GM12878 (cell line): ENCODE measurements at regions not wholly inside any gene's neighbourhood (a gene's known extent, or its start where the extent isn't known, plus 50 kb on each side); places are given as distances from the start of the nearest gene placed in this dataset.

ENCODE experiments used
- ATAC-seq: fragments of 200-7000 bp; cut with Tn5 transposase; 3 replicates; pipeline ENCODE4 v1.9.1; 2020; ENCODE audit warnings: mild to moderate bottlenecking, moderate library complexity
- BruUV-seq: library from RNA; stranded (reverse); fragments of 400-500 nt; replicated peaks from 2 replicates; lab custom pipeline; 2021; lab: Mats Ljungman, UMichigan
- CTCF ChIA-PET: fragments of 300-600 bp; sonication (Branson Sonifier 250); formaldehyde crosslinking; extraction: SDS; loops from one replicate; lab custom pipeline; 2021; ENCODE audit warnings: inconsistent platforms; lab: Yijun Ruan, JAX
- POLR2A ChIA-PET: fragments of 350-600 bp; formaldehyde crosslinking; extraction: SDS; loops from one replicate; lab custom pipeline; 2021; ENCODE audit warnings: inconsistent platforms; lab: Charles Lee
- RAD21 ChIA-PET: fragments of 300-600 bp; sonication (Branson Sonifier 250); formaldehyde crosslinking; loops from one replicate; lab custom pipeline; 2023; ENCODE audit warnings: antibody characterized with exemption; ENCODE audit not compliant: unreplicated experiment; lab: Charles Lee
- SMC1A ChIA-PET: fragments of 300-600 bp; sonication (Branson Sonifier 250); formaldehyde crosslinking; loops from one replicate; lab custom pipeline; 2023; ENCODE audit not compliant: unreplicated experiment, uncharacterized antibody; lab: Charles Lee
- DNase-seq: peaks from one replicate; pipeline ENCODE4 v3.0.0-alpha.2; 2011; ENCODE audit warnings: low read depth, low spot score
- FAIRE-seq: peaks from 3 replicates; lab custom pipeline; 2011; peaks lifted over from hg19 to GRCh38; lab: Jason Lieb, UNC
- H2AFZ ChIP-seq: 2 replicates; pipeline ENCODE4 v1.6.0; 2011; ENCODE audit warnings: low read depth, low read length, control low read depth; ENCODE audit not compliant: control insufficient read depth
- H3K27ac ChIP-seq: 2 replicates; pipeline ENCODE4 v1.5.1; 2011; ENCODE audit warnings: control low read depth; ENCODE audit not compliant: control insufficient read depth, insufficient read depth
- H3K27me3 ChIP-seq, 2 experiments: replicated peaks in 1 of 2; 2 replicates each; pipeline versions ENCODE4 v1.6.0 to v1.6.1; 2011; ENCODE audit warnings: low read length in 1 of 2; ENCODE audit not compliant: control insufficient read depth in 2 of 2, insufficient read depth in 2 of 2
- H3K36me3 ChIP-seq, 2 experiments: 2 replicates each; pipeline ENCODE4 v1.5.1; 2011; ENCODE audit warnings: low read length in 1 of 2; ENCODE audit not compliant: control insufficient read depth in 2 of 2, insufficient read depth in 2 of 2
- H3K4me1 ChIP-seq: 2 replicates; pipeline ENCODE4 v1.6.1; 2011; ENCODE audit warnings: mild to moderate bottlenecking, low read length, moderate library complexity, mixed read lengths; ENCODE audit not compliant: control insufficient read depth, insufficient read depth
- H3K4me2 ChIP-seq: 2 replicates; pipeline ENCODE4 v1.6.0; 2011; ENCODE audit warnings: control low read depth; ENCODE audit not compliant: control insufficient read depth, insufficient read depth
- H3K4me3 ChIP-seq: fragments of 200-600 bp; sonication (generic); 2 replicates; pipeline ENCODE4 v1.5.1; 2016
- H3K79me2 ChIP-seq: 2 replicates; pipeline ENCODE4 v1.6.0; 2011; ENCODE audit warnings: low read length; ENCODE audit not compliant: control insufficient read depth, insufficient read depth
- H3K9ac ChIP-seq: 2 replicates; pipeline ENCODE4 v1.8.0; 2011; ENCODE audit warnings: low read length, control low read depth, mixed read lengths; ENCODE audit not compliant: control insufficient read depth, insufficient read depth
- H3K9me3 ChIP-seq: replicated peaks from 3 replicates; pipeline ENCODE4 v1.5.1; 2011; ENCODE audit warnings: mild to moderate bottlenecking, low read length; ENCODE audit not compliant: control insufficient read depth, insufficient read depth
- H4K20me1 ChIP-seq: 2 replicates; pipeline ENCODE4 v1.6.0; 2011; ENCODE audit not compliant: control insufficient read depth, insufficient read depth
- BCL11A ChIP-seq: IDR thresholded peaks from 2 replicates; pipeline ENCODE4 v1.6.1; 2011; ENCODE audit warnings: low read depth, low read length
- BMI1 ChIP-seq: fragments of 450-650 bp; IDR thresholded peaks from 2 replicates; pipeline ENCODE4 v1.6.1; 2016; ENCODE audit warnings: mild to moderate bottlenecking, moderate library complexity, borderline replicate concordance
- BRCA1 ChIP-seq: IDR thresholded peaks from 2 replicates; pipeline ENCODE4 v1.6.1; 2011; ENCODE audit warnings: low read depth, low read length, improper control_type of control experiment
- CBX5 ChIP-seq: sonication (generic); IDR thresholded peaks from 2 replicates; pipeline ENCODE4 v1.6.1; 2016; ENCODE audit warnings: low read depth, moderate library complexity, mild to moderate bottlenecking, inconsistent platforms
- CREB1 ChIP-seq: IDR thresholded peaks from 2 replicates; pipeline ENCODE4 v1.6.1; 2012; ENCODE audit warnings: low read depth, mild to moderate bottlenecking, inconsistent platforms
- FOXM1 ChIP-seq: IDR thresholded peaks from 2 replicates; pipeline ENCODE4 v1.6.1; 2012; ENCODE audit warnings: low read depth, mild to moderate bottlenecking, inconsistent platforms, low read length, moderate library complexity
- IKZF2 ChIP-seq, 2 experiments: fragments of 450-650 bp; IDR thresholded peaks; 2 replicates each; pipeline ENCODE4 v1.6.1; 2017; ENCODE audit warnings: mild to moderate bottlenecking in 2 of 2, moderate library complexity in 2 of 2
- MEF2B ChIP-seq: fragments of 450-650 bp; IDR thresholded peaks from 2 replicates; pipeline ENCODE4 v1.6.1; 2018; ENCODE audit warnings: mild to moderate bottlenecking, moderate library complexity; ENCODE audit not compliant: partially characterized antibody, poor library complexity, severe bottlenecking
- MLLT1 ChIP-seq: fragments of 450-650 bp; IDR thresholded peaks from 2 replicates; pipeline ENCODE4 v1.6.1; 2016; ENCODE audit warnings: mild to moderate bottlenecking
- PAX8 ChIP-seq: fragments of 450-650 bp; IDR thresholded peaks from 2 replicates; pipeline ENCODE4 v1.6.1; 2017; ENCODE audit warnings: mild to moderate bottlenecking, moderate library complexity
- PKNOX1 ChIP-seq: fragments of 450-650 bp; IDR thresholded peaks from 2 replicates; pipeline ENCODE4 v1.6.1; 2016; ENCODE audit warnings: mild to moderate bottlenecking
- SMC3 ChIP-seq: IDR thresholded peaks from 2 replicates; pipeline ENCODE4 v1.6.1; 2011; ENCODE audit warnings: low read length, improper control_type of control experiment, borderline replicate concordance
- TCF12 ChIP-seq: IDR thresholded peaks from 2 replicates; pipeline ENCODE4 v1.6.1; 2011; ENCODE audit warnings: low read depth, mild to moderate bottlenecking, low read length
- ZNF687 ChIP-seq: fragments of 450-650 bp; IDR thresholded peaks from 2 replicates; pipeline ENCODE4 v1.6.1; 2017; ENCODE audit warnings: mild to moderate bottlenecking, moderate library complexity
- WGBS: methylation state at CpG from one replicate; pipeline ENCODE4 v1.1.6; 2016; ENCODE audit warnings: low lambda C conversion rate; ENCODE audit not compliant: insufficient replicate concordance, insufficient coverage; ENCODE audit errors: missing lambda C conversion rate; 5-methylcytosine and 5-hydroxymethylcytosine counted together
- in situ Hi-C: fragments of 300-500 bp; cut with MboI; formaldehyde crosslinking; loops from 9 replicates; pipeline ENCODE4 v1.14.3; 2018; ENCODE audit warnings: mixed read lengths
- intact Hi-C: fragments of 100-400 bp; cut with micrococcal nuclease; formaldehyde crosslinking; loops from one replicate; pipeline ENCODE4 v1.14.2; 2022; ENCODE audit not compliant: unreplicated experiment
- TF ChIP-seq, protein P1 (sequence below): fragments of 450-650 bp; formaldehyde crosslinking; IDR thresholded peaks from 2 replicates; pipeline ENCODE4 v1.4.0; 2020; ENCODE audit warnings: mild to moderate bottlenecking, moderate library complexity

GRCh38 chr13:50712881-50713280 is 130.6 kb downstream of the DLEU7 start:
- no peak overlapping the region for H3K4me2 ChIP-seq
- no peak for TF ChIP-seq PAX8
- no peak for TF ChIP-seq CREB1
- TF ChIP-seq CBX5, result no peak
- no peak for TF ChIP-seq MLLT1
- no peak for TF ChIP-seq BCL11A
- no peak for TF ChIP-seq FOXM1
- no peak for TF ChIP-seq MEF2B
- no peak for TF ChIP-seq BMI1
- TF ChIP-seq SMC3, result no peak
- TF ChIP-seq ZNF687, result no peak
- TF ChIP-seq PKNOX1, result no peak
- TF ChIP-seq TCF12, result no peak
- TF ChIP-seq, protein P1, sequence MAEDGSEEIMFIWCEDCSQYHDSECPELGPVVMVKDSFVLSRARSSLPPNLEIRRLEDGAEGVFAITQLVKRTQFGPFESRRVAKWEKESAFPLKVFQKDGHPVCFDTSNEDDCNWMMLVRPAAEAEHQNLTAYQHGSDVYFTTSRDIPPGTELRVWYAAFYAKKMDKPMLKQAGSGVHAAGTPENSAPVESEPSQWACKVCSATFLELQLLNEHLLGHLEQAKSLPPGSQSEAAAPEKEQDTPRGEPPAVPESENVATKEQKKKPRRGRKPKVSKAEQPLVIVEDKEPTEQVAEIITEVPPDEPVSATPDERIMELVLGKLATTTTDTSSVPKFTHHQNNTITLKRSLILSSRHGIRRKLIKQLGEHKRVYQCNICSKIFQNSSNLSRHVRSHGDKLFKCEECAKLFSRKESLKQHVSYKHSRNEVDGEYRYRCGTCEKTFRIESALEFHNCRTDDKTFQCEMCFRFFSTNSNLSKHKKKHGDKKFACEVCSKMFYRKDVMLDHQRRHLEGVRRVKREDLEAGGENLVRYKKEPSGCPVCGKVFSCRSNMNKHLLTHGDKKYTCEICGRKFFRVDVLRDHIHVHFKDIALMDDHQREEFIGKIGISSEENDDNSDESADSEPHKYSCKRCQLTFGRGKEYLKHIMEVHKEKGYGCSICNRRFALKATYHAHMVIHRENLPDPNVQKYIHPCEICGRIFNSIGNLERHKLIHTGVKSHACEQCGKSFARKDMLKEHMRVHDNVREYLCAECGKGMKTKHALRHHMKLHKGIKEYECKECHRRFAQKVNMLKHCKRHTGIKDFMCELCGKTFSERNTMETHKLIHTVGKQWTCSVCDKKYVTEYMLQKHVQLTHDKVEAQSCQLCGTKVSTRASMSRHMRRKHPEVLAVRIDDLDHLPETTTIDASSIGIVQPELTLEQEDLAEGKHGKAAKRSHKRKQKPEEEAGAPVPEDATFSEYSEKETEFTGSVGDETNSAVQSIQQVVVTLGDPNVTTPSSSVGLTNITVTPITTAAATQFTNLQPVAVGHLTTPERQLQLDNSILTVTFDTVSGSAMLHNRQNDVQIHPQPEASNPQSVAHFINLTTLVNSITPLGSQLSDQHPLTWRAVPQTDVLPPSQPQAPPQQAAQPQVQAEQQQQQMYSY, result no peak
- TF ChIP-seq BRCA1, result no peak
- no peak for TF ChIP-seq IKZF2 (IDR thresholded peaks at IDR 0.05)

More at GRCh38 chr13:50712881-50713280, 130.6 kb downstream of the DLEU7 start:
- SMC1A ChIA-PET, result interaction anchor here (0.9 to 1.2 kb wide), 2 partner anchors 15 to 117 kb away, joined by 3 to 4 read pairs; no protein-coding TSS in a partner anchor
- ATAC-seq, result no peak
- BruUV-seq, result no TSS peak
- no peak for FAIRE-seq
- POLR2A ChIA-PET, result no interaction called here
- Histone ChIP-seq H3K36me3 (no peaks in the 10 kb centered on the region), H4K20me1 (no peaks in the 10 kb centered on the region), H3K4me1 (peaks cover 7% of the 10 kb centered on the region), H3K27ac (no peak overlapping the region), H3K4me3 (no peak overlapping the region), H3K9ac (no peak overlapping the region), H3K9me3 (no peaks in the 10 kb centered on the region), H3K27me3 (no peaks in the 10 kb centered on the region; a peak in 1 of 4 replicates), H2AFZ (no peak overlapping the region), H3K79me2 (no peaks in the 10 kb centered on the region)
- CTCF ChIA-PET, result interaction anchor here (1.0 to 1.6 kb wide), 3 partner anchors 12 to 88 kb away, joined by 3 to 4 read pairs (median 4); no protein-coding TSS in a partner anchor
- no peak for DNase-seq
- in situ Hi-C loops, result no loop called here
- 53% methylated on average over 7 of the region's 7 CpGs for WGBS
- RAD21 ChIA-PET, result no interaction called here
- intact Hi-C loops, result no loop called here
